ENCODE measurements at regions not wholly inside any gene's neighbourhood (a gene's known extent, or its start where the extent isn't known, plus 50 kb on each side); places are given as distances from the start of the nearest gene placed in this dataset.
"Not testable (repeated sequence)": the region's sequence is repeated elsewhere in the genome, so short reads cannot be mapped to it uniquely, and the experiment has no call there.

DNA sequence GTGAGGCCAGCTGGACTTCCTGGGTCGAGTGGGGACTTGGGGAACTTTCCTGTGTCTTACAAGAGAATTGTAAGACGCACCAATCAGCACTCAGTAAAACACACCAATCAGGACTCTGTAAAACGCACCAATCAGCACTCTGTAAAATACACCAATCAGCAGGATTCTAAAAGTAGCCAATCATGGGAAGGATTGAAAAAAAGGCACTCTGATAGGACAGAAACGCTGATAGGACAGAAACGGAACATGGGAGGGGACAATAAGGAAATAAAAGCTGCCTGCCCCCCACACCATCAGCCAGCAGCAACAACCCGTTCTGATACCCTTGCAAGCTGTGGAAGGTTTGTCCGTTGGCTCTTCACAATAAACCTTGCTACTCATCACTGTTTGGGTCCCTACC is 73.1 kb upstream of the SGCG start:
- Histone ChIP-seq H3K27me3 (no peaks in the 10 kb centered on the region), H3K27ac (no peak overlapping the region), H3K9me3 (no peaks in the 10 kb centered on the region), H3K36me3 (no peaks in the 10 kb centered on the region), H3K4me1 (ENCODE audit: control insufficient read depth in 1 of 2, insufficient read depth in 1 of 2, low read depth in 1 of 2, low read length in 1 of 2) (no peaks in the 10 kb centered on the region), H3K4me3 (ENCODE audit: low read depth in 1 of 2, low read length in 1 of 2) (no peak overlapping the region)
- TF ChIP-seq, protein P1, sequence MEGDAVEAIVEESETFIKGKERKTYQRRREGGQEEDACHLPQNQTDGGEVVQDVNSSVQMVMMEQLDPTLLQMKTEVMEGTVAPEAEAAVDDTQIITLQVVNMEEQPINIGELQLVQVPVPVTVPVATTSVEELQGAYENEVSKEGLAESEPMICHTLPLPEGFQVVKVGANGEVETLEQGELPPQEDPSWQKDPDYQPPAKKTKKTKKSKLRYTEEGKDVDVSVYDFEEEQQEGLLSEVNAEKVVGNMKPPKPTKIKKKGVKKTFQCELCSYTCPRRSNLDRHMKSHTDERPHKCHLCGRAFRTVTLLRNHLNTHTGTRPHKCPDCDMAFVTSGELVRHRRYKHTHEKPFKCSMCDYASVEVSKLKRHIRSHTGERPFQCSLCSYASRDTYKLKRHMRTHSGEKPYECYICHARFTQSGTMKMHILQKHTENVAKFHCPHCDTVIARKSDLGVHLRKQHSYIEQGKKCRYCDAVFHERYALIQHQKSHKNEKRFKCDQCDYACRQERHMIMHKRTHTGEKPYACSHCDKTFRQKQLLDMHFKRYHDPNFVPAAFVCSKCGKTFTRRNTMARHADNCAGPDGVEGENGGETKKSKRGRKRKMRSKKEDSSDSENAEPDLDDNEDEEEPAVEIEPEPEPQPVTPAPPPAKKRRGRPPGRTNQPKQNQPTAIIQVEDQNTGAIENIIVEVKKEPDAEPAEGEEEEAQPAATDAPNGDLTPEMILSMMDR (IDR thresholded peaks at IDR 0.05): no peak

DNA sequence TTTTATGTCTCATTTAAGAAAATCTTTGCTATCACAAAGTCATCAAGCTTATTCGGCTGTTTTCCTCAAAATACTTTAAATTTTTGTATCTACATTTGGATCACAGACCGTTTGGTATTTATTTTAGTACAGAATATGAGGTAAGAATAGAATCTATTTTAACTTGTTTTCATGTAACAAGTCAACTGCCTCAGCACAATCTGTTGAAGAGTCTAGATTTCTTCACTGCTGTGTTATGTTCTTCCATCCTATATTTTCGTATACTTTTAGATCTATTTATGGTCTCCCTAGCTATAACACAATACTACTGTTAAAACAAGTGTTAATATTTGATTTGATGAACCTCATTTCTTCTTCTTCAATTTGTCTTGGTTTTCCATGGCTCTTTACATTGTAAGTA is 61.6 kb upstream of the SGCG start:
- no peaks in the 10 kb centered on the region for H3K27me3 ChIP-seq
- no peak overlapping the region for H3K4me3 ChIP-seq (ENCODE audit: low read depth in 1 of 2, low read length in 1 of 2)
- no peak overlapping the region for H3K27ac ChIP-seq
- no peaks in the 10 kb centered on the region for H3K9me3 ChIP-seq
- no peaks in the 10 kb centered on the region for H3K4me1 ChIP-seq (ENCODE audit: control insufficient read depth in 1 of 2, insufficient read depth in 1 of 2, low read depth in 1 of 2, low read length in 1 of 2)
- TF ChIP-seq, protein P1 (IDR thresholded peaks at IDR 0.05): no peak
- H3K36me3 ChIP-seq: no peaks in the 10 kb centered on the region

DNA sequence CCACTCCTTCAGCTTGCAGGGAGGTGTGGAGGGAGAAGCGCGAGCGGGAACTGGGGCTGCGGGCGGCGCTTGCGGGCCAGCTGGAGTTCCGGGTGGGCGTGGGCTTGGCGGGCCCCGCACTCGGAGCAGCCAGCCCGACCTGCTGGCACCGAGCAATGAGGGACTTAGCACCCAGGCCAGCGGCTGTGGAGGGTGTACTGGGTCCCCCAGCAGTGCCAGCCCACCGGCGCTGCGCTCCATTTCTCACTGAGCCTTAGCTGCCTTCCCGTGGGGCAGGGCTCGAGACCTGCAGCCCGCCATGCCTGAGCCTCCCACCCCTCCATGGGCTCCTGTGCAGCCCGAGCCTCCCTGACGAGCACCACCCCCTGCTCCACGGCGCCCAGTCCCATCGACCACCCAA is 53.2 kb upstream of the SGCG start:
- not testable (repeated sequence) for H3K27ac ChIP-seq; H3K27me3 ChIP-seq; H3K9me3 ChIP-seq; H3K36me3 ChIP-seq; H3K4me1 ChIP-seq (ENCODE audit: control insufficient read depth in 1 of 2, insufficient read depth in 1 of 2, low read depth in 1 of 2, low read length in 1 of 2); H3K4me3 ChIP-seq (ENCODE audit: low read depth in 1 of 2, low read length in 1 of 2)

DNA sequence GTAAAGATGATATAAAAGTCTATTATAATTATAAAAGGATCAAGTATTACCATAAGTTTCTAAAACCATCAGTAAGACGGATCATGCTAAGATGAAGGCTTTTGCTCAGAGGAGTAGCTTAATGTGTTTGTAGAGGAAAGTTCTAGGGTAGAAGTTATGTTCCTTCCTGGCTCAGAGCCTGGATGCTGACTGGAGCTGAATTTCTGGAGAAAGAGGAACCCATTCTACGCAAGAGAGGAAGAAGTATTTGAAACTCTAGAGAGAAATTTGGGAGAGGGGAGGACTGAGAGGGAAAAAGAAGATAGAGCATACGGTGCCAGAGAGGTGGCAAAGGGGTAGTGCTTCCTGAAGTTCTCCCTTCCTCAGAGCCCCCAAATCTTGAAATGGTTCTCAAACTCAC is 51.4 kb upstream of the SGCG start:
- H3K4me1 ChIP-seq (ENCODE audit: control insufficient read depth in 1 of 2, insufficient read depth in 1 of 2, low read depth in 1 of 2, low read length in 1 of 2): no peaks in the 10 kb centered on the region
- no peaks in the 10 kb centered on the region for H3K9me3 ChIP-seq
- no peak overlapping the region for H3K27ac ChIP-seq
- H3K27me3 ChIP-seq: no peaks in the 10 kb centered on the region
- no peak overlapping the region for H3K4me3 ChIP-seq (ENCODE audit: low read depth in 1 of 2, low read length in 1 of 2)
- TF ChIP-seq, protein P1 (IDR thresholded peaks at IDR 0.05): no peak
- no peaks in the 10 kb centered on the region for H3K36me3 ChIP-seq
